ENCODE measurements at regions not wholly inside any gene's neighbourhood (a gene's known extent, or its start where the extent isn't known, plus 50 kb on each side); places are given as distances from the start of the nearest gene placed in this dataset.

- WGBS, result 85% methylated on average over 8 of the region's 10 CpGs
Measured at GRCh38 chr5:63154476-63155309, 576.1 kb downstream of the LRRC70 start.

GRCh38 chr5:63152871-63153270 is 574.3 kb downstream of the LRRC70 start:
- Histone ChIP-seq H3K36me3 (ENCODE audit: insufficient read depth, low read length) (no peaks in the 10 kb centered on the region), H3K27me3 (ENCODE audit: insufficient read depth, low read length) (no peaks in the 10 kb centered on the region), H3K4me1 (ENCODE audit: insufficient read depth, low read length) (no peaks in the 10 kb centered on the region), H3K27ac (ENCODE audit: low read depth, low read length) (no peak overlapping the region), H3K9me3 (ENCODE audit: insufficient read depth, low read depth, low read length) (no peaks in the 10 kb centered on the region), H3K9ac (ENCODE audit: low read depth, low read length) (no peak overlapping the region), H3K4me3 (ENCODE audit: low read length) (no peak overlapping the region)
- 89% methylated on average over 1 of the region's 1 CpG for WGBS

More at GRCh38 chr5:63154476-63155309, 576.1 kb downstream of the LRRC70 start:
- Histone ChIP-seq H3K9me3 (ENCODE audit: insufficient read depth, low read depth, low read length) (no peaks in the 10 kb centered on the region), H3K27me3 (ENCODE audit: insufficient read depth, low read length) (no peaks in the 10 kb centered on the region), H3K9ac (ENCODE audit: low read depth, low read length) (no peak overlapping the region), H3K27ac (ENCODE audit: low read depth, low read length) (no peak overlapping the region), H3K36me3 (ENCODE audit: insufficient read depth, low read length) (no peaks in the 10 kb centered on the region), H3K4me3 (ENCODE audit: low read length) (no peak overlapping the region), H3K4me1 (ENCODE audit: insufficient read depth, low read length) (no peaks in the 10 kb centered on the region)

- no peak overlapping the region for H3K27ac ChIP-seq (ENCODE audit: low read depth, low read length)
Measured at GRCh38 chr5:63145167-63145566, 566.5 kb downstream of the LRRC70 start.

GRCh38 chr5:63141591-63141990 is 563.0 kb downstream of the LRRC70 start:
- no peaks in the 10 kb centered on the region for H3K36me3 ChIP-seq (ENCODE audit: insufficient read depth, low read length)
- no peaks in the 10 kb centered on the region for H3K4me1 ChIP-seq (ENCODE audit: insufficient read depth, low read length)
- H3K9me3 ChIP-seq (ENCODE audit: insufficient read depth, low read depth, low read length), result no peaks in the 10 kb centered on the region
- H3K27ac ChIP-seq (ENCODE audit: low read depth, low read length), result no peak overlapping the region
- H3K27me3 ChIP-seq (ENCODE audit: insufficient read depth, low read length), result no peaks in the 10 kb centered on the region
- no peak overlapping the region for H3K9ac ChIP-seq (ENCODE audit: low read depth, low read length)
- H3K4me3 ChIP-seq (ENCODE audit: low read length), result no peak overlapping the region

More at GRCh38 chr5:63145167-63145566, 566.5 kb downstream of the LRRC70 start:
- H3K9me3 ChIP-seq (ENCODE audit: insufficient read depth, low read depth, low read length), result no peaks in the 10 kb centered on the region
- no peak overlapping the region for H3K4me3 ChIP-seq (ENCODE audit: low read length)
- WGBS, result 100% methylated on average over 2 of the region's 2 CpGs
- H3K27me3 ChIP-seq (ENCODE audit: insufficient read depth, low read length), result no peaks in the 10 kb centered on the region
- H3K36me3 ChIP-seq (ENCODE audit: insufficient read depth, low read length), result no peaks in the 10 kb centered on the region
- no peak overlapping the region for H3K9ac ChIP-seq (ENCODE audit: low read depth, low read length)
- H3K4me1 ChIP-seq (ENCODE audit: insufficient read depth, low read length), result no peaks in the 10 kb centered on the region

- Histone ChIP-seq H3K4me3 (ENCODE audit: low read length) (no peak overlapping the region), H3K4me1 (ENCODE audit: insufficient read depth, low read length) (no peaks in the 10 kb centered on the region), H3K27me3 (ENCODE audit: insufficient read depth, low read length) (no peaks in the 10 kb centered on the region), H3K27ac (ENCODE audit: low read depth, low read length) (no peak overlapping the region), H3K9ac (ENCODE audit: low read depth, low read length) (no peak overlapping the region), H3K9me3 (ENCODE audit: insufficient read depth, low read depth, low read length) (no peaks in the 10 kb centered on the region), H3K36me3 (ENCODE audit: insufficient read depth, low read length) (no peaks in the 10 kb centered on the region)
- 96% methylated on average over 4 of the region's 4 CpGs for WGBS
Measured at GRCh38 chr5:63135291-63135690, 556.7 kb downstream of the LRRC70 start.

- Histone ChIP-seq H3K4me3 (ENCODE audit: low read length) (no peak overlapping the region), H3K9ac (ENCODE audit: low read depth, low read length) (no peak overlapping the region), H3K27ac (ENCODE audit: low read depth, low read length) (no peak overlapping the region), H3K9me3 (ENCODE audit: insufficient read depth, low read depth, low read length) (no peaks in the 10 kb centered on the region), H3K27me3 (ENCODE audit: insufficient read depth, low read length) (no peaks in the 10 kb centered on the region), H3K4me1 (ENCODE audit: insufficient read depth, low read length) (peaks cover 3% of the 10 kb centered on the region; the same call in 1 of the 2 replicates), H3K36me3 (ENCODE audit: insufficient read depth, low read length) (no peaks in the 10 kb centered on the region)
- 92% methylated on average over 3 of the region's 3 CpGs for WGBS
Measured at GRCh38 chr5:63131626-63132285, 553.1 kb downstream of the LRRC70 start.

GRCh38 chr5:63128761-63129160 is 550.1 kb downstream of the LRRC70 start:
- H3K27me3 ChIP-seq (ENCODE audit: insufficient read depth, low read length), result no peaks in the 10 kb centered on the region
- no peaks in the 10 kb centered on the region for H3K36me3 ChIP-seq (ENCODE audit: insufficient read depth, low read length)
- no peak overlapping the region for H3K9ac ChIP-seq (ENCODE audit: low read depth, low read length)
- peaks cover 3% of the 10 kb centered on the region; the same call in 1 of the 2 replicates for H3K4me1 ChIP-seq (ENCODE audit: insufficient read depth, low read length)
- WGBS, result 100% methylated on average over 1 of the region's 1 CpG
- H3K9me3 ChIP-seq (ENCODE audit: insufficient read depth, low read depth, low read length), result no peaks in the 10 kb centered on the region
- no peak overlapping the region for H3K4me3 ChIP-seq (ENCODE audit: low read length)
- H3K27ac ChIP-seq (ENCODE audit: low read depth, low read length), result no peak overlapping the region

GRCh38 chr5:63128018-63128417 is 549.4 kb downstream of the LRRC70 start:
- Histone ChIP-seq H3K36me3 (ENCODE audit: insufficient read depth, low read length) (no peaks in the 10 kb centered on the region), H3K9ac (ENCODE audit: low read depth, low read length) (no peak overlapping the region), H3K27ac (ENCODE audit: low read depth, low read length) (no peak overlapping the region), H3K9me3 (ENCODE audit: insufficient read depth, low read depth, low read length) (no peaks in the 10 kb centered on the region), H3K4me1 (ENCODE audit: insufficient read depth, low read length) (peaks cover 3% of the 10 kb centered on the region; the same call in 1 of the 2 replicates), H3K4me3 (ENCODE audit: low read length) (no peak overlapping the region), H3K27me3 (ENCODE audit: insufficient read depth, low read length) (no peaks in the 10 kb centered on the region)
- WGBS, result no CpG with 5 or more reads among the region's 2 CpGs

GRCh38 chr5:63127054-63127453 is 548.4 kb downstream of the LRRC70 start:
- WGBS, result 95% methylated on average over 2 of the region's 2 CpGs
- peaks cover 3% of the 10 kb centered on the region; the same call in 1 of the 2 replicates for H3K4me1 ChIP-seq (ENCODE audit: insufficient read depth, low read length)

GRCh38 chr5:63125862-63126261 is 547.2 kb downstream of the LRRC70 start:
- no peaks in the 10 kb centered on the region for H3K27me3 ChIP-seq (ENCODE audit: insufficient read depth, low read length)
- H3K9ac ChIP-seq (ENCODE audit: low read depth, low read length), result no peak overlapping the region
- no peak overlapping the region for H3K4me3 ChIP-seq (ENCODE audit: low read length)
- WGBS, result 65% methylated on average over 2 of the region's 2 CpGs
- no peak overlapping the region for H3K27ac ChIP-seq (ENCODE audit: low read depth, low read length)
- no peaks in the 10 kb centered on the region for H3K36me3 ChIP-seq (ENCODE audit: insufficient read depth, low read length)
- peaks cover 3% of the 10 kb centered on the region; the same call in 1 of the 2 replicates for H3K4me1 ChIP-seq (ENCODE audit: insufficient read depth, low read length)
- H3K9me3 ChIP-seq (ENCODE audit: insufficient read depth, low read depth, low read length), result no peaks in the 10 kb centered on the region

More at GRCh38 chr5:63127054-63127453, 548.4 kb downstream of the LRRC70 start:
- H3K9ac ChIP-seq (ENCODE audit: low read depth, low read length), result no peak overlapping the region
- H3K27me3 ChIP-seq (ENCODE audit: insufficient read depth, low read length), result no peaks in the 10 kb centered on the region
- no peak overlapping the region for H3K27ac ChIP-seq (ENCODE audit: low read depth, low read length)
- H3K9me3 ChIP-seq (ENCODE audit: insufficient read depth, low read depth, low read length), result no peaks in the 10 kb centered on the region
- no peaks in the 10 kb centered on the region for H3K36me3 ChIP-seq (ENCODE audit: insufficient read depth, low read length)
- no peak overlapping the region for H3K4me3 ChIP-seq (ENCODE audit: low read length)

- H3K36me3 ChIP-seq (ENCODE audit: insufficient read depth, low read length), result no peaks in the 10 kb centered on the region
- H3K27ac ChIP-seq (ENCODE audit: low read depth, low read length), result no peak overlapping the region
- H3K9me3 ChIP-seq (ENCODE audit: insufficient read depth, low read depth, low read length), result no peaks in the 10 kb centered on the region
- H3K9ac ChIP-seq (ENCODE audit: low read depth, low read length), result no peak overlapping the region
- H3K4me3 ChIP-seq (ENCODE audit: low read length), result no peak overlapping the region
- no peaks in the 10 kb centered on the region for H3K27me3 ChIP-seq (ENCODE audit: insufficient read depth, low read length)
- peaks cover 3% of the 10 kb centered on the region; the same call in 1 of the 2 replicates for H3K4me1 ChIP-seq (ENCODE audit: insufficient read depth, low read length)
Measured at GRCh38 chr5:63125392-63125791, 546.8 kb downstream of the LRRC70 start.

Data from HUES64 (cell line).